SK-N-SH (cell line): ENCODE measurements at regions not wholly inside any gene's neighbourhood (a gene's known extent, or its start where the extent isn't known, plus 50 kb on each side); places are given as distances from the start of the nearest gene placed in this dataset.
"Not testable (repeated sequence)": the region's sequence is repeated elsewhere in the genome, so short reads cannot be mapped to it uniquely, and the experiment has no call there.

Experiments used
- CTCF ChIA-PET: fragments of 300-600, 350-600 bp; formaldehyde crosslinking; extraction: SDS; loops from one replicate; lab custom pipeline; 2021; lab: Yijun Ruan, JAX
- POLR2A ChIA-PET: fragments of 350-600 bp; sonication (Branson Sonifier 250); formaldehyde crosslinking; extraction: SDS; loops from one replicate; lab custom pipeline; 2020; ENCODE audit warnings: antibody characterized with exemption, inconsistent platforms; lab: Yijun Ruan, JAX
- DNase-seq: peaks from one replicate; pipeline ENCODE4 v3.0.0; 2012
- H2AFZ ChIP-seq: fragments of 200-600 bp; sonication (generic); 2 replicates; pipeline ENCODE4 v1.8.1; 2016; ENCODE audit warnings: antibody characterized with exemption, mild to moderate bottlenecking, low read depth
- H3F3A ChIP-seq: fragments of 200-600 bp; sonication (generic); replicated peaks from 2 replicates; pipeline ENCODE3; 2016; ENCODE audit warnings: antibody characterized with exemption, mild to moderate bottlenecking; ENCODE audit not compliant: insufficient read depth
- H3K27ac ChIP-seq, 2 experiments: fragments of 200-500 bp in 1 of 2; fragments of 200-600 bp in 1 of 2; sonication (Bioruptor generic) in 1 of 2; sonication (generic), shearing (Covaris generic) in 1 of 2; 2 replicates each; pipeline versions ENCODE4 v1.5.1 to v1.6.1; 2014 to 2016; ENCODE audit warnings: low read depth in 2 of 2, inconsistent platforms in 1 of 2, low read length in 1 of 2, mild to moderate bottlenecking in 1 of 2, mixed read lengths in 1 of 2
- H3K27me3 ChIP-seq: fragments of 200-600 bp; sonication (generic), shearing (Covaris generic); 2 replicates; pipeline ENCODE4 v1.6.1; 2016; ENCODE audit warnings: mixed run types; ENCODE audit not compliant: insufficient read depth
- H3K36me3 ChIP-seq, 2 experiments: fragments of 200-500 bp in 1 of 2; fragments of 200-600 bp in 1 of 2; sonication (Bioruptor generic) in 1 of 2; sonication (generic) in 1 of 2; replicated peaks in 1 of 2; 2 replicates each; pipeline versions ENCODE3 to v1.5.1; 2014 to 2016; ENCODE audit warnings: low read length in 1 of 2, mild to moderate bottlenecking in 1 of 2; ENCODE audit not compliant: insufficient read depth in 2 of 2, control insufficient read depth in 1 of 2
- H3K4me1 ChIP-seq, 2 experiments: fragments of 200-500 bp in 1 of 2; fragments of 200-600 bp in 1 of 2; sonication (Bioruptor generic) in 1 of 2; sonication (generic), shearing (Covaris generic) in 1 of 2; 2 replicates each; pipeline versions ENCODE4 v1.5.1 to v1.6.1; 2014 to 2016; ENCODE audit warnings: low read depth in 1 of 2, low read length in 1 of 2, mixed run types in 1 of 2; ENCODE audit not compliant: insufficient read depth in 2 of 2, control insufficient read depth in 1 of 2
- H3K4me2 ChIP-seq: fragments of 200-600 bp; sonication (generic), shearing (Covaris generic); 2 replicates; pipeline ENCODE4 v1.6.1; 2017; ENCODE audit warnings: mixed run types
- H3K4me3 ChIP-seq, 2 experiments: fragments of 200-500 bp in 1 of 2; fragments of 200-600 bp in 1 of 2; sonication (Bioruptor generic) in 1 of 2; sonication (generic), shearing (Covaris generic) in 1 of 2; 2 replicates each; pipeline versions ENCODE4 v1.5.1 to v1.8.1; 2014 to 2016; ENCODE audit warnings: low read depth in 2 of 2, inconsistent platforms in 1 of 2, low read length in 1 of 2, mild to moderate bottlenecking in 1 of 2, mixed read lengths in 1 of 2, moderate library complexity in 1 of 2
- H3K79me2 ChIP-seq: fragments of 200-600 bp; sonication (generic); 2 replicates; pipeline ENCODE4 v1.8.1; 2017; ENCODE audit warnings: mild to moderate bottlenecking; ENCODE audit not compliant: insufficient read depth
- H3K9ac ChIP-seq: fragments of 200-600 bp; sonication (generic); 2 replicates; pipeline ENCODE4 v1.6.1; 2017; ENCODE audit warnings: mixed run types
- H3K9me2 ChIP-seq: fragments of 200-600 bp; sonication (generic); 2 replicates; pipeline ENCODE4 v1.6.1; 2017; ENCODE audit warnings: mixed run types
- H3K9me3 ChIP-seq: fragments of 200-600 bp; sonication (generic); 2 replicates; pipeline ENCODE4 v1.6.1; 2017; ENCODE audit warnings: mixed run types, mild to moderate bottlenecking, moderate library complexity
- H4K20me1 ChIP-seq: fragments of 200-600 bp; sonication (generic); 2 replicates; pipeline ENCODE4 v1.6.1; 2017; ENCODE audit warnings: mild to moderate bottlenecking, mixed run types; ENCODE audit not compliant: insufficient read depth
- WGBS: methylation state at CpG from one replicate; pipeline ENCODE4 v1.1.6; 2017; ENCODE audit warnings: low lambda C conversion rate; 5-methylcytosine and 5-hydroxymethylcytosine counted together
- small RNA-seq, 7 experiments: library from RNA; depleted of rRNA; stranded (forward); fragments of <200 nt; gene quantifications; one replicate each; pipeline ENCODE3, GENCODE V24; 2012

GRCh38 chr17:43283606-43284005, 49.8 kb upstream of the RNU2-1 start:
- H3K36me3 ChIP-seq, CTCF ChIA-PET, DNase-seq, H3K79me2 ChIP-seq, H3K4me1 ChIP-seq, H4K20me1 ChIP-seq, H3K4me2 ChIP-seq, POLR2A ChIA-PET, H3K4me3 ChIP-seq, H3K9me2 ChIP-seq, H3K27ac ChIP-seq, H2AFZ ChIP-seq, H3K9me3 ChIP-seq, H3F3A ChIP-seq, H3K27me3 ChIP-seq, H3K9ac ChIP-seq: not testable (repeated sequence)
- no CpG with 5 or more reads among the region's 15 CpGs for WGBS

Small RNA genes in the stretch of these regions (small RNA-seq; reads per million reads assigned to genes)
- 0 to 0.13 (median 0) reads per million in 7 experiments for gene RF00004
